ENCODE measurements at regions not wholly inside any gene's neighbourhood (a gene's known extent, or its start where the extent isn't known, plus 50 kb on each side); places are given as distances from the start of the nearest gene placed in this dataset.

DNA sequence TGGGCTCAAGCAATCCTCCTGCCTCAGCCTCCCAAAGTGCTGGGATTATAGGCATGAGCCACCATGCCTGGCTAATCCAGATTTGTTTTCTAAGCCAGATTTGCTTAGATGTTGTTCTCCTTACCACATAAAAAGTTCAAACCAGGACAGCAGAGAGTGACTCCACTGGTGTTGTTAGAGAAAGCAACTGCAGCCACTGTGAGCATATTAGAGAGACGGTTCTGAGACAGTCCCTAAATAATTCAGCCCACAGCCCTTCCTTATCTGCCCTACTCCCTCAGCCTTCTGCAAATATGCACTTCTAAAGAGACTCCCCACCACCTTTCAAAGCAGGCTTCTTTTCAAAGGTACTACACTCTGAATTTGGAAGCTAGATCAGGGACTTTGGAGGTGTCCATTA, 96.1 kb downstream of the DRD1 start:
- H3K27me3 ChIP-seq (ENCODE audit: insufficient read depth, low read length) = no peaks in the 10 kb centered on the region
- no peaks in the 10 kb centered on the region for H3K36me3 ChIP-seq (ENCODE audit: insufficient read depth, low read length)
- no peaks in the 10 kb centered on the region for H4K20me1 ChIP-seq (ENCODE audit: insufficient read depth, low read length)
- H3F3A ChIP-seq (ENCODE audit: insufficient read depth, low read length) = no peaks in the 10 kb centered on the region
- H3K79me2 ChIP-seq (ENCODE audit: insufficient read depth, low read length) = no peaks in the 10 kb centered on the region
- no peaks in the 10 kb centered on the region for H3K4me1 ChIP-seq (ENCODE audit: insufficient read depth, low read length, severe bottlenecking)
- H3K4me3 ChIP-seq (ENCODE audit: low read depth, low read length, poor library complexity, severe bottlenecking) = no peak overlapping the region
- H3K4me2 ChIP-seq (ENCODE audit: low read length) = no peak overlapping the region
- no peak overlapping the region for H3K9ac ChIP-seq (ENCODE audit: low read length)
- no peak overlapping the region for H3K27ac ChIP-seq (ENCODE audit: low read depth, low read length, poor library complexity, severe bottlenecking)
- TF ChIP-seq, protein P1, sequence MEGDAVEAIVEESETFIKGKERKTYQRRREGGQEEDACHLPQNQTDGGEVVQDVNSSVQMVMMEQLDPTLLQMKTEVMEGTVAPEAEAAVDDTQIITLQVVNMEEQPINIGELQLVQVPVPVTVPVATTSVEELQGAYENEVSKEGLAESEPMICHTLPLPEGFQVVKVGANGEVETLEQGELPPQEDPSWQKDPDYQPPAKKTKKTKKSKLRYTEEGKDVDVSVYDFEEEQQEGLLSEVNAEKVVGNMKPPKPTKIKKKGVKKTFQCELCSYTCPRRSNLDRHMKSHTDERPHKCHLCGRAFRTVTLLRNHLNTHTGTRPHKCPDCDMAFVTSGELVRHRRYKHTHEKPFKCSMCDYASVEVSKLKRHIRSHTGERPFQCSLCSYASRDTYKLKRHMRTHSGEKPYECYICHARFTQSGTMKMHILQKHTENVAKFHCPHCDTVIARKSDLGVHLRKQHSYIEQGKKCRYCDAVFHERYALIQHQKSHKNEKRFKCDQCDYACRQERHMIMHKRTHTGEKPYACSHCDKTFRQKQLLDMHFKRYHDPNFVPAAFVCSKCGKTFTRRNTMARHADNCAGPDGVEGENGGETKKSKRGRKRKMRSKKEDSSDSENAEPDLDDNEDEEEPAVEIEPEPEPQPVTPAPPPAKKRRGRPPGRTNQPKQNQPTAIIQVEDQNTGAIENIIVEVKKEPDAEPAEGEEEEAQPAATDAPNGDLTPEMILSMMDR (IDR thresholded peaks at IDR 0.05; ENCODE audit: low read length) = no peak
- no peak for TF ChIP-seq EZH2 (IDR thresholded peaks at IDR 0.05; ENCODE audit: borderline replicate concordance, low read length)
- no peaks in the 10 kb centered on the region for H3K9me2 ChIP-seq (ENCODE audit: low read depth, low read length)
- no peak overlapping the region for H2AFZ ChIP-seq (ENCODE audit: low read length)
- H3K9me3 ChIP-seq (ENCODE audit: low read length) = no peaks in the 10 kb centered on the region

GRCh38 chr5:175347027-175347426, 97.0 kb downstream of the DRD1 start:
- H3K4me3 ChIP-seq (ENCODE audit: low read depth, low read length, poor library complexity, severe bottlenecking) = no peak overlapping the region
- H3K9ac ChIP-seq (ENCODE audit: low read length) = no peak overlapping the region
- H3K9me3 ChIP-seq (ENCODE audit: low read length) = no peaks in the 10 kb centered on the region
- H3K9me2 ChIP-seq (ENCODE audit: low read depth, low read length) = no peaks in the 10 kb centered on the region
- no peaks in the 10 kb centered on the region for H4K20me1 ChIP-seq (ENCODE audit: insufficient read depth, low read length)
- H3K27ac ChIP-seq (ENCODE audit: low read depth, low read length, poor library complexity, severe bottlenecking) = no peak overlapping the region
- no peak overlapping the region for H2AFZ ChIP-seq (ENCODE audit: low read length)
- no peaks in the 10 kb centered on the region for H3K36me3 ChIP-seq (ENCODE audit: insufficient read depth, low read length)
- H3K27me3 ChIP-seq (ENCODE audit: insufficient read depth, low read length) = no peaks in the 10 kb centered on the region
- no peaks in the 10 kb centered on the region for H3K4me1 ChIP-seq (ENCODE audit: insufficient read depth, low read length, severe bottlenecking)
- TF ChIP-seq, protein P1 (IDR thresholded peaks at IDR 0.05; ENCODE audit: low read length) = no peak
- TF ChIP-seq EZH2 (IDR thresholded peaks at IDR 0.05; ENCODE audit: borderline replicate concordance, low read length) = no peak
- H3K4me2 ChIP-seq (ENCODE audit: low read length) = no peak overlapping the region
- H3K79me2 ChIP-seq (ENCODE audit: insufficient read depth, low read length) = no peaks in the 10 kb centered on the region
- H3F3A ChIP-seq (ENCODE audit: insufficient read depth, low read length) = no peaks in the 10 kb centered on the region

DNA sequence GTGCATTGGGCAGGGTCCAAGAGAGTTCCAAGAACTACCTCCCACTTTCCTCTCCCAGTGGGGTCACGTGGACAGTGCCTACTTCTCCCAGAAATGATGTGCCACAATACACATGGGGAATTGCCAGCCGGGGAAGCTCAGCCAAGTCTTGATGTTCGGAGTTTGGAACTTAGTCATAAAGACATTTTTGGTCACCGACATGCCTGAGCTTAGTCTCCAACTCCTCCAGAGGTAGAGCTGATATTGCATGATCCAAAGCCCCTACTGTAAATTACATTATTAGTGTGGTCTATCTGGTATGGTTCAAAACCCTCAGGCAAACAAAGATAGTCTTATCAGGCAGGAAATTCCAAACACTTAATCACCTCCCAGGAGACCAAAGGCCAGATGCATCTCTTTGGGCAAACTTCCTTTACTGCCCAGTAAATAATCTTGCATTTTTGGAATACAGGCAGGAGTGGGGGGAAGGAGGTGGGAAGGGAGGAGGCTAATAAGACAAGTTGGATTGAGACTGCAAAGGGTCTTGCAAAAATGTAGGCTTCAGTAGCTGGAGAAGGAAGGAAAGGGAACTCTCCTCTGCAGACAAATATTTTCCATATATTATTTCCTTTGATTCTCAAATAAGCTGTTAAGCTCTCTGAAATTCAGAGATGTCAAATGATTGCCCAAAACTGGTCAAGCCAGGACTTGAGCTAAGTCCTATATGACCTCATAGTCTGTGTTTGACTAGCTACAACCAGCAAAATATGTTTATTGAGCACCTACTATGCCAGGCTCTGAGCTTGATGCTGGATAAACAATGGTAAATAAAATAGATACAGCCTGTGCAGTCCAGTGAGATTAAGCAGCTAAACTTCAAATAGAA, 99.4 kb downstream of the DRD1 start:
- H3K9me3 ChIP-seq (ENCODE audit: low read length) = no peaks in the 10 kb centered on the region
- no peaks in the 10 kb centered on the region for H3K79me2 ChIP-seq (ENCODE audit: insufficient read depth, low read length)
- no peaks in the 10 kb centered on the region for H3K27me3 ChIP-seq (ENCODE audit: insufficient read depth, low read length)
- H3F3A ChIP-seq (ENCODE audit: insufficient read depth, low read length) = no peaks in the 10 kb centered on the region
- no peak overlapping the region for H3K9ac ChIP-seq (ENCODE audit: low read length)
- no peak overlapping the region for H2AFZ ChIP-seq (ENCODE audit: low read length)
- no peaks in the 10 kb centered on the region for H3K9me2 ChIP-seq (ENCODE audit: low read depth, low read length)
- no peaks in the 10 kb centered on the region for H3K4me1 ChIP-seq (ENCODE audit: insufficient read depth, low read length, severe bottlenecking)
- no peak overlapping the region for H3K4me2 ChIP-seq (ENCODE audit: low read length)
- H3K27ac ChIP-seq (ENCODE audit: low read depth, low read length, poor library complexity, severe bottlenecking) = no peak overlapping the region
- H3K36me3 ChIP-seq (ENCODE audit: insufficient read depth, low read length) = no peaks in the 10 kb centered on the region
- no peak overlapping the region for H3K4me3 ChIP-seq (ENCODE audit: low read depth, low read length, poor library complexity, severe bottlenecking)
- no peaks in the 10 kb centered on the region for H4K20me1 ChIP-seq (ENCODE audit: insufficient read depth, low read length)
- no peak for TF ChIP-seq EZH2 (IDR thresholded peaks at IDR 0.05; ENCODE audit: borderline replicate concordance, low read length)
- TF ChIP-seq, protein P1 (IDR thresholded peaks at IDR 0.05; ENCODE audit: low read length) = no peak

Measured in OCI-LY1 (cell line).